Gastroesophageal sphincter (tissue), 3 donors: ENCODE measurements at regions not wholly inside any gene's neighbourhood (a gene's known extent, or its start where the extent isn't known, plus 50 kb on each side); places are given as distances from the start of the nearest gene placed in this dataset.

Experiments
- CTCF ChIP-seq, 4 experiments: fragments of 200-600 bp in 2 of 4; fragments of 450-650 bp in 2 of 4; sonication (generic) in 1 of 4; IDR thresholded peaks; one replicate each; pipeline ENCODE4 v1.5.1; 2017 to 2019; ENCODE audit warnings: antibody characterized with exemption in 4 of 4, mild to moderate bottlenecking in 2 of 4, moderate library complexity in 2 of 4
- POLR2A ChIP-seq, 2 donors: fragments of 450-650 bp; IDR thresholded peaks; one replicate each; pipeline ENCODE4 v1.6.1; 2017; ENCODE audit warnings: antibody characterized with exemption in 2 of 2, mild to moderate bottlenecking in 2 of 2, moderate library complexity in 1 of 2
- POLR2AphosphoS5 ChIP-seq: sonication (generic); formaldehyde crosslinking; IDR thresholded peaks from one replicate; pipeline ENCODE4 v1.6.1; 2017; ENCODE audit warnings: antibody characterized with exemption

GRCh38 chr9:120330031-120330430 lies 249.9 kb downstream of the CDK5RAP2 start:
- TF ChIP-seq CTCF (IDR thresholded peaks at IDR 0.05) (no peak), POLR2A (IDR thresholded peaks at IDR 0.05) (no peak), POLR2AphosphoS5 (no peak)
